Renal pelvis (tissue), 1 donor: ENCODE measurements at regions not wholly inside any gene's neighbourhood (a gene's known extent, or its start where the extent isn't known, plus 50 kb on each side); places are given as distances from the start of the nearest gene placed in this dataset.
"Not testable (repeated sequence)": the region's sequence is repeated elsewhere in the genome, so short reads cannot be mapped to it uniquely, and the experiment has no call there.

Experiments used
- DNase-seq: peaks from one replicate; pipeline ENCODE4 v3.0.0-alpha.2; 2013

- no peak for DNase-seq
These were observed 109.9 kb downstream of the TMEM182 start for GRCh38 chr2:102871707-102872106.

GRCh38 chr2:102872388-102872787 is 110.6 kb downstream of the TMEM182 start:
- DNase-seq: peak; percentile 1

GRCh38 chr2:102879513-102879912 is 117.7 kb downstream of the TMEM182 start:
- not testable (repeated sequence) for DNase-seq

- DNase-seq: no peak
These were observed 118.9 kb downstream of the TMEM182 start for GRCh38 chr2:102880731-102881130.

- DNase-seq: no peak
These were observed 124.5 kb downstream of the TMEM182 start for GRCh38 chr2:102886216-102886893.

DNA sequence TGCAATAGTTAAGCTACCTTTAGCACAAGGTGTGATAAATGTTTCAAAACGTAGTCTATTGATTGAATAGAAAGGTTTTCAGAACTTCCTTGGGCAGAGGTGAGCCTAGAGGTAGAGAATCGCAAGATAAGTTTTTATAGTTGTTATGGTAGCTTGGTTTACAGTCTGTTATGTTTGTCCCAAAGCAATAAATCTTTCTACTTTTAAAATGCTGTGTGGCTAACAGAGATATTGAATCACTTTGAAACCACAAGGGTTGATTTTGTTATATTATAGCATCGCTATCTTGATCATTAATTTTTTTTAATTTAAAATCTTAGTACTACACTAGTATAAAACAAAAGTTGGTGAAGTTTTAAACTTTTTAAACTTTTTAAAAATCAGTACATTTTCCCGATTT is 126.7 kb downstream of the TMEM182 start:
- peak; percentile 5 for DNase-seq

GRCh38 chr2:102891296-102891695 is 129.5 kb downstream of the TMEM182 start:
- peak; percentile 28 for DNase-seq

- DNase-seq: peak; percentile 24
These were observed 131.0 kb downstream of the TMEM182 start for GRCh38 chr2:102892698-102893310.

DNA sequence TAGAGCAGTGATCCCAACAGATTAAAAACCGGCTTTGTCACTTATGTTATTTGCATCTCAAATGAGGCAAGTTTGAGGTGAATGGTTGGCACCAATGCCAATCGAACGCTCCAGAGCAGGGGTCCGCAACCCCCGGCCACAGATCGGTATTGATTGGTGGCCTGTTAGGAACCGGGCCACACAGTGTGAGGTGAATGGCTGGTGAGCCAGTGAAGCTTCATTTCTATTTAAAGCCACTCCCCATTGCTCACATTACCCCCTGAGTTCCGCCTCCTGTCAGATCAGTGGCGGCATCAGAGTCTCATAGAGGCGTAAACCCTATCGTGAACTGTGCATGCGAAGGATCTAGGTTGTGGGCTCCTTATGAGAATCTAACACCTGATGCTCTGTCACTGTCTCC is 132.0 kb downstream of the TMEM182 start:
- DNase-seq: no peak

DNA sequence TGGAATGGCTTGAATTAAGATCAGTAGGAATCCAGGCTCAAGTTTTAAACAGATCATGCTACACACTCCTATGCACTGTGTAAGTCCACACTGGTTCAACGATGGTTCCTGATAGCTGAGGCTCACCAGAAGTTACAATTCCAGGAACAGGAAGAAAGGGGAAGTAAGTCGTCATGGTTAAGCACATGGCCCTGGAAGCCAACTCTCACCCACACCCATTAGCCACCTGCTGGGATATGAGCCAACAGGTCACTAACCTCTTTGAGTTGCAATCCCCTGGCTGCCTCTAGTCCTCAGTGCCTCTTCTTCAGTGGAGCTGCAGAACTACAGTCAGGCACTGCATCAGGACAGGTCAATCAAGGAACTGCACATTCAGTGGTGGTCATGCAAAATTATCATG is 133.5 kb downstream of the TMEM182 start:
- DNase-seq: no peak

DNA sequence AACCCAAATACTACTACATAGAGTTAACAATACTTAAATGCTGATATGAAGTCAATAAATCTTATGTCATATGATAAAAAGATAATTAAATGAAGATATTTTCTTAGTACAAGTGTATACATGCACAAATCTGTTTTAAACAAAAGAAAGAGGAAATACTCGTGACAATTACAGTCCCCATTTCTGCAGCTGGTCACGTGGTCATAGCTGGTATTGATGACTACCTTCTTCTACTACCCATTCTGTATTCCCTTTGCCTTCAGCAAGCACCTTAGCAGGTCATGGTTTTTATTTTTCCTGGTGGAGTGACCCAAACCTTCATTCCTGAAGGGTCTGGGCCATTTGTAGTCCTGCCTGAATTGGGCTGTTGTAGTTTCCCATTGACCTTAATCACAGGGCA is 147.4 kb downstream of the TMEM182 start:
- not testable (repeated sequence) for DNase-seq

DNA sequence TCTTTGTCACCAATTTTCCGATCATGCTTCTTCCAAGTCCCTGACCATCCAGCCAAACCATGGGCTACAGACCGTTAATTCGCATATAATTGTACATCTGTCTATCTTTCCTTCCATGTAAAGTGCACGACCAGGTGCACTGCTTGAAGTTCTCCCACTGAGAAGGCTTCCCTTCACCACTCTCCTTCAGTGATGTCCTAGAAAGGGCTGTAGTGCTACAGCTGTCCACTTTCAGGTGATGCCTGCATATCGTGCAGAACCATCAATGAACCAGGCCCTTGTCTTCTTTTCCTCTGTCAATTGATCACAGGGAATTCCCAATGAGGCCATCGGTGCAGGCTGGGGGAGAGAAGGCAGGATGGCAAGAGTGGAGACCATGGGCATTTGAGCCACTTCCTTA is 148.9 kb downstream of the TMEM182 start:
- no peak for DNase-seq

DNA sequence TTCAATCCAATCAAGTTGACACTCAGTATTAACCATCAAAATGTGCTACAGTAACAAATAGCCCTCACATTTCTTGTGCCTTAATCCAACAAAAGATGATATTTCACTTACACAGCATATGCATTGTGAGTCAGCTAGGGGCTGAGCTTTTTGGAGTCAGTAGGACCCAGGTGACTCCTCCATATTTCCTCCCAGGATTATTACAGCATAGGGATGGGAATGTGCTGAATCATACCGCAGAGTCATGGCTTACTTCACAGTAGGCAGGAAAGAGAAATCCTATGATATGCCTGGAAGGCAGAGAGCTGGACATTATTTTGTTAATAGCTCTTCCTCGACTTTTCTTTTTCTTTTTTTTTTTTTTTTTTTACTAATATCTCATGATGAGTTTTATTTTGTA is 153.3 kb downstream of the TMEM182 start:
- DNase-seq: no peak

DNA sequence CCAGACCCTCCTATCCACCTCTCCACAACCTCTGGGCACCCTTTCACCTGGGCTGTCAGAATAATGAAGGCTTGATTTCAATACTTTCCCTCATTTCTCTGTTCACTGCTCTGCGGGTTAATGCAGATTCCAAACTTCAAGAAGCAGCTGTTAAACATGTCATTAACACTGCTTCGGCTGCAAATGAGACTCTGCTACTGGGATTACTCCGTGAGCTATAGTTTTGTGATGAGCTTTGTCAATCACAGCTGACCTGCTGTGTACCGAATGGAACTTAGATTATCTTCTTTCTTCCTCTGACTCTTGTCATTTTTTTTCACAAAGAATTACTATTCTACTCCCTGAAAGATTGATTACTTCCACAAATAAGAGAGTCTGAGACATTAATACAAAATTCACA is 160.5 kb downstream of the TMEM182 start:
- no peak for DNase-seq

DNA sequence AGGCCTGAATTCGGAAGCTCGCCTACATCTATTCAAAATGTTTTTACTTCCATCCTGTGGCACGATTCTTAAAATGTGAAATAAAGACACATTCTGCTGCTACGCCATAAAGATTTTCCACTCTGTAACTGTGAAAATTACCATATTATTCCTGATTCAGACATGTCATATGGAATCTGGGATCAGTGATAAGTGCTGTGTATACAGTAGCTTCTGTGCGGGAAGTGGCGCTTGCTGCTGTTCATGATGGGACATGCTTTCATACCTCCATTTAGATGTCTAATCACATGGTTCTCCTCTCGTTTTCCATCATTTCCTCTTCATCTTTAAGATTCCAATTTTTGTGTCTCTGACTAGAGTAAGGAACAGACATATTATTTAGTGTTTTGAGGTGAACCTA is 163.2 kb downstream of the TMEM182 start:
- no peak for DNase-seq

- no peak for DNase-seq
These were observed 166.0 kb downstream of the TMEM182 start for GRCh38 chr2:102927854-102928267.

DNA sequence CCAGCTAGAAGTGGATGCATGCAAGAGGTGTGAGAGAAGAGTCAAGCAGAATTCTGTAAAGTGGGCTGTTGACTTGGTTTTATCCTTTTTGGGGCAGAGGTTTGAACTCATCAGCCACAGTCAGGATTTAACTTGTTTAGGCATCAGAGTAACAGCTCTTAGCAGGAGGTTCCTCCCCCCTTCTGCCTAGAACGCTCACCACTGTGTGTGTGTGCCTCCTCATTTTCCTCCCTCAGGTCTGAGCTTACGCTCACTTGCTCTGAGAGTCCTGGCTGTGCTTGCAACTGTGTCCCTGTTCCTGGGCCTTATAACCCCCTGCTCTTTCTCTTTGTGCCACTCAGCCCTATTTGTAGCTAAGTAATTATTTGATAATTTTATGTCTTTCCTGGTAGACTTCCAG is 167.9 kb downstream of the TMEM182 start:
- no peak for DNase-seq

DNA sequence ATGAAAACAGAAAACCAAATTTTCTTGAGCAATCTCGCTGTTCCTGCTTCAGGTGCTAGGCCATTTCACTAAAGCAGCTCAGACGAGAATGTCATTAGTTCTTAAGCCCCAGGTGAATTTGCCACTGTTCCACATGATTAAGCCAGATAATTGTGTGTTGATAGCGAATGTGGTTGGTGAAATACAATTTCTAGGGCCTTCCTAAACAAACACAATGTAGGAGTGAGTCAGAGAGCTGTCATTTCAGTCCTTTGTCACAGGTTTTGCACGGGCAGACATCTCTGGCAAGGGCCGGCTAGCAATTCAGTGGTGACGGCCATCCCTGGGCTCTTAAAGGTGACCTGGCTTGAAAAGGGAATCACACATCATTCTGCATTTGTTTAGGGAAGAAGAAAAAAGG is 170.7 kb downstream of the TMEM182 start:
- DNase-seq: no peak

DNA sequence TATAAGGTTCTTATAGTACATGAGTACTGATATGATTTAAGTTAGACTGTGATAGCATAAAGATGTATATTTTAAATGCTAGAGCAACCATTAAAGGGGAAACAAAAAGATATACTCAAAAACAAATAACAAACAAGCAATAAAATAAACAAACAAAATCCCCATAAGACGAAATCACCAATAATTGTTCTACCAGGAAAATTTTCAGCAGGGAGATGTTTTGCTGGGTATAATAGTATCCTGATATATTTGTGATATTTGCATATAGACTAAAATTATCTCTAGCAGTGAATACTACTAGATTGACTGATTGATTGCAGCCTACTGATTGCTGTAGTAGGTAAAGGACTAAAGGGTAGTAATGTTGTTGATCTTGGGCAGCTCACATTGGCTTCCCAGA is 177.4 kb downstream of the TMEM182 start:
- no peak for DNase-seq

GRCh38 chr2:102940684-102941083 is 178.9 kb downstream of the TMEM182 start:
- DNase-seq: no peak

GRCh38 chr2:102942107-102942506 is 180.3 kb downstream of the TMEM182 start:
- DNase-seq: no peak

GRCh38 chr2:102943251-102943650 is 181.4 kb downstream of the TMEM182 start:
- DNase-seq: no peak

GRCh38 chr2:102950371-102950946 is 188.6 kb downstream of the TMEM182 start:
- no peak for DNase-seq

GRCh38 chr2:102951249-102951648 is 189.4 kb downstream of the TMEM182 start:
- no peak for DNase-seq
